ENCODE measurements at regions not wholly inside any gene's neighbourhood (a gene's known extent, or its start where the extent isn't known, plus 50 kb on each side); places are given as distances from the start of the nearest gene placed in this dataset.

DNA sequence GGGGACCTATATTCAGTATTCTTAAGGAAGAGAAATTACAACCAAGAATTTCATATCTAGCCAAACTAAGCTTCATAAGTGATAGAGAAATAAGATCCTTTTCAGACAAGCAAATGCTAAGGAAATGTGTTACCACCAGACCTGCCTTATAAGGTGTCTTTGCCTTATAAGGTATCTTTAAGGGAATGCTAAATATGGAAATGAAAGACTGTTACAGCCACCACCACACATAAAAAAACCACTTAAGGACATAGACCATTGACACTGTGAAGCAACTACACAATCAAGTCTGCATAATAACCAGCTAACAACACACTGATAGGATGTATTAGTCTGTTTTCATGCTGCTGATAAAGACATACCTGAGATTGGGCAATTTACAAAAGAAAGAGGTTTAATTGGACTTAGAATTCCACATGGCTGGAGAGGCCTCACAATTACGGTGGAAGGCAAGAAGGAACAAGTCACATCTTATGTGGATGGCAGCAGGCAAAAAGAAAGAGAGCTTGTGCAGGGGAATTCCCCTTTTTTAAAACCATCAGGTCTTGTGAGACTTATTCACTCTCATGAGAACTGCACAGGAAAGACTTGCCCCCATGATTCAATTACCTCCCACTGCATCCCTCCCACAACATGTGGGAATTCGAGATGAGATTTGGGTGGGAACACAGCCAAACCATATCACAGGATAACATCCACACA, 119.2 kb upstream of the LAMA2 start:
- TF ChIP-seq POLR2A (IDR thresholded peaks at IDR 0.05): no peak
- TF ChIP-seq, protein P1, sequence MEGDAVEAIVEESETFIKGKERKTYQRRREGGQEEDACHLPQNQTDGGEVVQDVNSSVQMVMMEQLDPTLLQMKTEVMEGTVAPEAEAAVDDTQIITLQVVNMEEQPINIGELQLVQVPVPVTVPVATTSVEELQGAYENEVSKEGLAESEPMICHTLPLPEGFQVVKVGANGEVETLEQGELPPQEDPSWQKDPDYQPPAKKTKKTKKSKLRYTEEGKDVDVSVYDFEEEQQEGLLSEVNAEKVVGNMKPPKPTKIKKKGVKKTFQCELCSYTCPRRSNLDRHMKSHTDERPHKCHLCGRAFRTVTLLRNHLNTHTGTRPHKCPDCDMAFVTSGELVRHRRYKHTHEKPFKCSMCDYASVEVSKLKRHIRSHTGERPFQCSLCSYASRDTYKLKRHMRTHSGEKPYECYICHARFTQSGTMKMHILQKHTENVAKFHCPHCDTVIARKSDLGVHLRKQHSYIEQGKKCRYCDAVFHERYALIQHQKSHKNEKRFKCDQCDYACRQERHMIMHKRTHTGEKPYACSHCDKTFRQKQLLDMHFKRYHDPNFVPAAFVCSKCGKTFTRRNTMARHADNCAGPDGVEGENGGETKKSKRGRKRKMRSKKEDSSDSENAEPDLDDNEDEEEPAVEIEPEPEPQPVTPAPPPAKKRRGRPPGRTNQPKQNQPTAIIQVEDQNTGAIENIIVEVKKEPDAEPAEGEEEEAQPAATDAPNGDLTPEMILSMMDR (IDR thresholded peaks at IDR 0.05): no peak
